Esophagus squamous epithelium (tissue), 4 donors: ENCODE measurements at regions not wholly inside any gene's neighbourhood (a gene's known extent, or its start where the extent isn't known, plus 50 kb on each side); places are given as distances from the start of the nearest gene placed in this dataset.

Experiments used
- POLR2A ChIP-seq, 4 donors: fragments of 450-650 bp; IDR thresholded peaks; one replicate each; pipeline ENCODE4 v1.6.1; 2017; ENCODE audit warnings: antibody characterized with exemption in 4 of 4, mild to moderate bottlenecking in 4 of 4, moderate library complexity in 3 of 4
- TF ChIP-seq, protein P1 (sequence below), 6 experiments: fragments of 450-650 bp in 4 of 6; fragments of 200-600 bp in 2 of 6; sonication (generic) in 2 of 6; IDR thresholded peaks; one replicate each; pipeline ENCODE4 v1.5.1; 2016 to 2019; ENCODE audit warnings: antibody characterized with exemption in 6 of 6, mild to moderate bottlenecking in 4 of 6, moderate library complexity in 4 of 6

DNA sequence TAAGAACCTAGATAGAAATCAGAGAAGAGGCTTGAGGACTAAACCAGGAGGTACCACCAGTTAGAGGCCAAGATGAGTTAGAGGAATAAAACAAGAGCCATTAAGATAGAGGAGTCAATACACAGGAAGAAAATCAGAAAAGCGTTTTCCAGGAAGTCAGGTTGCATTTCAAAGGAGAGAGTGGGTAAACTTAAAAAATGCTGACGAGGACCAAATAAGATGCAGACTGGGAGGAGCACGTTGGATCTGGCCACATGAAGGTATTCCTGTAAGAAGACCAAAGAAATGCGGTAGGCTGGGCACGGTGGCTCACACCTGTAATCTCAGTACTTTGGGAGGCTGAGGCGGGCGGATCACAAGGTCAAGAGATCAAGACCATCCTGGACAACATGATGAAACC lies 533.1 kb upstream of the TENM3 start:
- TF ChIP-seq, protein P1, sequence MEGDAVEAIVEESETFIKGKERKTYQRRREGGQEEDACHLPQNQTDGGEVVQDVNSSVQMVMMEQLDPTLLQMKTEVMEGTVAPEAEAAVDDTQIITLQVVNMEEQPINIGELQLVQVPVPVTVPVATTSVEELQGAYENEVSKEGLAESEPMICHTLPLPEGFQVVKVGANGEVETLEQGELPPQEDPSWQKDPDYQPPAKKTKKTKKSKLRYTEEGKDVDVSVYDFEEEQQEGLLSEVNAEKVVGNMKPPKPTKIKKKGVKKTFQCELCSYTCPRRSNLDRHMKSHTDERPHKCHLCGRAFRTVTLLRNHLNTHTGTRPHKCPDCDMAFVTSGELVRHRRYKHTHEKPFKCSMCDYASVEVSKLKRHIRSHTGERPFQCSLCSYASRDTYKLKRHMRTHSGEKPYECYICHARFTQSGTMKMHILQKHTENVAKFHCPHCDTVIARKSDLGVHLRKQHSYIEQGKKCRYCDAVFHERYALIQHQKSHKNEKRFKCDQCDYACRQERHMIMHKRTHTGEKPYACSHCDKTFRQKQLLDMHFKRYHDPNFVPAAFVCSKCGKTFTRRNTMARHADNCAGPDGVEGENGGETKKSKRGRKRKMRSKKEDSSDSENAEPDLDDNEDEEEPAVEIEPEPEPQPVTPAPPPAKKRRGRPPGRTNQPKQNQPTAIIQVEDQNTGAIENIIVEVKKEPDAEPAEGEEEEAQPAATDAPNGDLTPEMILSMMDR (IDR thresholded peaks at IDR 0.05): no peak
- TF ChIP-seq POLR2A (IDR thresholded peaks at IDR 0.05): no peak
